ENCODE measurements at regions not wholly inside any gene's neighbourhood (a gene's known extent, or its start where the extent isn't known, plus 50 kb on each side); places are given as distances from the start of the nearest gene placed in this dataset.

- peak; percentile 63; the same call in 1 of the 2 replicates for TF ChIP-seq ATF4 (CRISPR knock-in tag; IDR thresholded peaks at IDR 0.05)
- TF ChIP-seq ZNF239 (CRISPR knock-in tag; IDR thresholded peaks at IDR 0.05) = peak; percentile 69
- TF ChIP-seq PTRF (tag; IDR thresholded peaks at IDR 0.05) = peak; percentile 91
- TF ChIP-seq KLF6 (CRISPR knock-in tag; IDR thresholded peaks at IDR 0.05; ENCODE audit: borderline replicate concordance) = peak; percentile 89
- peak; percentile 61; the same call in 1 of the 2 replicates for TF ChIP-seq BCL6 (CRISPR knock-in tag; IDR thresholded peaks at IDR 0.05)
- peak; percentile 75; the same call in 1 of the 2 replicates for TF ChIP-seq ZKSCAN8 (CRISPR knock-in tag; IDR thresholded peaks at IDR 0.05)
- peak; percentile 89 for TF ChIP-seq HINFP (tag; conservative IDR thresholded peaks at IDR 0.05; ENCODE audit: low read depth)
- peak; percentile 76; the same call in 1 of the 2 replicates for TF ChIP-seq ZNF449 (CRISPR knock-in tag; IDR thresholded peaks at IDR 0.05)
- TF ChIP-seq ZNF639 (CRISPR knock-in tag; conservative IDR thresholded peaks at IDR 0.05 in 1 of 2, IDR thresholded peaks at IDR 0.05 in 1 of 2) = peak in 1 of 2 experiments; percentile 95; a peak in 2 of 4 replicates
- TF ChIP-seq FOSL1 (tag; conservative IDR thresholded peaks at IDR 0.05) = 0 out of 2 replicates have a peak, but pooled peaks have one; percentile 3
- 0 out of 2 replicates have a peak, but pooled peaks have one; percentile 44 for TF ChIP-seq TCF15 (CRISPR knock-in tag; IDR thresholded peaks at IDR 0.05)
- 0 out of 2 replicates have a peak, but pooled peaks have one; percentile 70 for TF ChIP-seq TCFL5 (CRISPR knock-in tag; conservative IDR thresholded peaks at IDR 0.05)
- peak; percentile 93 for TF ChIP-seq CUX1 (CRISPR knock-in tag; IDR thresholded peaks at IDR 0.05)
Observed at GRCh38 chr17:27107386-27108328, 186.3 kb upstream of the WSB1 start (continued).

Measured in K562 (cell line).